Suppressor macrophage (primary cell): ENCODE measurements at regions not wholly inside any gene's neighbourhood (a gene's known extent, or its start where the extent isn't known, plus 50 kb on each side); places are given as distances from the start of the nearest gene placed in this dataset.
"Not testable (repeated sequence)": the region's sequence is repeated elsewhere in the genome, so short reads cannot be mapped to it uniquely, and the experiment has no call there.

Experiments
- DNase-seq, 4 experiments: peaks; one replicate each; pipeline ENCODE4 v3.0.0-alpha.2; 2020 to 2022

DNA sequence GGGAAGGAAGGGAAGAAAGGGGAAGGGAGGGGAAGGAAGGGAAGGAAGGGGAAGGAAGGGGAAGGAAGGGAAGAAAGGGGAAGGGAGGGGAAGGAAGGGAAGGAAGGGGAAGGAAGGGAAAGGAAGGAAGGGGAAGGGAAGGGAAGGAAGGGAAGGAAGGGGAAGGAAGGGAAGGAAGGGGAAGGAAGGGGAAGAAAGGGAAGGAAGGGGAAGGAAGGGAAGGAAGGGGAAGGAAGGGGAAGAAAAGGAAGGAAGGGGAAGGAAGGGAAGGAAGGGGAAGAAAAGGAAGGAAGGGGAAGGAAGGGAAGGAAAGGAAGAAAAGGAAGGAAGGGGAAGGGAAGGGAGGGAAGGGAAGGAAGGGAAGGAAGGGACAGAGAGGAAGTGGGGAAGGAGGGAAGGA is 295.7 kb upstream of the PCDH18 start:
- DNase-seq = not testable (repeated sequence)

DNA sequence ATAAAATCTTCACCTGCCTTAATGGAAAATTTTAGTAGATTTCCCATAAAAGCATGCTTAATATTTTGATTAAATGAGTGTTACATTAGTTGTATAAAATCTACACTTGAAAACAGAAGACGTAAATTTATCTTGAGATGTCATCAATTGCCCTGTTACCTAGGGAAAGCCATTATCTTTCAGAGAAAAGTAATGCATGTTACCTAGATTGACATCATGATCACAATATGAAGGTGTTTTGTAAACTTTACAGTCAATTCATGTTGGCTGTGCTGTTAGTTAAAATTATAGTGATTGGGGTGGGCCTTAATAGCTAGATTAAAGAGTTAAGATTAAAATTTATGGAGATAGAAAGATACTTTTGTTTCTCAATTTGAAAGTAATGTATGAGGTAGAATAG is 293.2 kb upstream of the PCDH18 start:
- no peak for DNase-seq

DNA sequence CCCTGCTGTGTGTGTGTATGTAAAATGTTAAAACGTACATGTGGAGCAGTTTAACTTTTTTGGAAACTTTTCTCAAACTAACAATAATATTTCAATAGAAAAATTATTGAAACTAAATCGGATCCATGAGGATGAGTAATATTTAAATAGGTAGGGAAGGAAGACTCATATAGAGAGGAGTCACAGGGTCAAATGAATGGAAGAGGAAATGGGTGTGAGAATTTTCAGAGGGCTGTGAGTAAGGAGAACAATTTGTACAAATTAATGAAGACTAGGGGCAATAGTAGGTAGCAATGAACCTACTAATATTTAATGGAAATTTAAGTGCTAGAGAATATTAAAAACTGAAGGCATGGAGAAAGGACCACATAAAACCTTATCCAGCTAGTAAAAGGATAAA is 290.7 kb upstream of the PCDH18 start:
- DNase-seq = no peak

DNA sequence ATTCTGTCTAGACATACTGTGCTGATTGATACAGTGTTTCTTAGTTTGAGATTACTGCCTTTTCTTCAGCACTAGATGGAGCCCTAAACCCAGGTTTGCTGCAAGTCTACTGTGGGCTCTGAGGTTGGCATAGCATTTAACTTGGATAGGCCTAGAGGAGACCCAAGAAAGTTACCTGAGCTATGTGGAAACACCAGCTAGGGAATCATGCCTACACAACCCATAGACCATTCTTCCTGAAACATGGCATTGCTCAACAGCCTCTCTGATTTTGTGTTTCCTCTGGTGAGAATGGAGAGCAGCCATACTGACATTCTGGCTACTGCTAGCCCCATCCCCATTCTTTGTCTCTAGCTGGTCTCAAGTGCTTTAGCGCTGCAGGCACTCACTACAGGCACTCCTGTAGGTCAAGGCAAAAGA is 287.7 kb upstream of the PCDH18 start:
- peak in 3 of 4 experiments; percentile 26 to 40 (median 28) for DNase-seq

DNA sequence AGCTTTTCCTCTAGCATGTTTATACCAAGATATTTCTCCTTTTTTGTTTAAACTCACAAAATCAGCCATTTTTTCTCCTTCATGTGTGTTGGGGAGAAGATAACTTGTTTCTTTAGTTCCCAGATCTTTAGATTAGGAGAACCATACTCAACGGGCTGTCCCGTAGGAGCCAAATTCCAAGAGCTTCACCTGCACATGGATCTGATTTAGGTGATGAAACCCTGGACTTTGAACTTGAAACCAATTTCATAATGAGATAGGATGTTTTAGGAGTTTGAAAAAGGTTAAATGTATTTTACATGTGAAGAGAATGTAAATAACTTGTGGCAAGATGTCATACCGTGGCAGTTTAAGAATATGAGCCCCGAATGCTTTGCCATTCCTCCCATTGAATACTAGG is 280.0 kb upstream of the PCDH18 start:
- no peak for DNase-seq

DNA sequence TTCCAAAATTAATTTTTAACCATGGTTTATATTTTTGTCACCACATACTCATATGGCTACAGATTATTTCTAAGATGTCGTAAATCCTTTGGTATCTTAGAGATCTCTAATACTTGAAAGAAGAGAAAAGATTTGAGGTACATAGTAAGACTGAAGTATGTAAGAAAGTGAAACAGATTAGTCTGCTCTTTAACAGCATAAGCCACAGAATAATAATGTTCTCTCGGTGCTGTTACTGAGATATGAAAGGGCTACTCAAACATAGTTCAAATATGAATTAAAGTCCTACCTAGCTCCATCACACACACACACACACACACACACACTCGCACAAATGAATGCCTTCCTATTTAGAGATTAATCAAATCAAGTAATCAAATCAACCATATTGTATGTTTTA is 274.1 kb upstream of the PCDH18 start:
- DNase-seq = no peak

DNA sequence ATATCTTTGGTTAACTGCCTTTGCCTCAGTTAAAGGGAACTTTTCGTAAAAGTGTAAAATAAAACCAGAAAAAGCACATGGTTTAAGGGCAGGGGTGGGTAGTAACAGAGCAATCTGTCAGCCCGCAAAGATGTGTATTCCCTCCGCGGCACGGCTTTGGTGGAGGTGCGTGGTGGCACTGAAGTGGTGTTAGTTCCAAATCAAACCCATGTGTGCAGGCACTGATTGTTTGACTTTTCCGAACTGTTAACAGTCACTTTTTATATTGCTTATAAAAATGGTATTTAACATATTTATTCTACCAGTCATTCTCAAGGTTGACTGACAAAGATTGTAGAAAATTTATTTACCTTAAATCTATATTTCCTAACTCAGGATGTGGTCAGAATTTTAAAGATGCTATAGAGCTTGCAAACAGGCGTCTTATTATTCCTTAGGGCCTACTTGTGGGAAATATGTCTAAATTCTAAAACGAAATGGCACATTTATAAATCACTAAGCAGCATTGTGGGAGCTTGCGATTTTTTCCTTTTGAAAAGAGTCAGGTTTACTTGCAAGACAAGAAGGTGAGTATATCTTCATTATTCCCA is 272.7 kb upstream of the PCDH18 start:
- DNase-seq = no peak

DNA sequence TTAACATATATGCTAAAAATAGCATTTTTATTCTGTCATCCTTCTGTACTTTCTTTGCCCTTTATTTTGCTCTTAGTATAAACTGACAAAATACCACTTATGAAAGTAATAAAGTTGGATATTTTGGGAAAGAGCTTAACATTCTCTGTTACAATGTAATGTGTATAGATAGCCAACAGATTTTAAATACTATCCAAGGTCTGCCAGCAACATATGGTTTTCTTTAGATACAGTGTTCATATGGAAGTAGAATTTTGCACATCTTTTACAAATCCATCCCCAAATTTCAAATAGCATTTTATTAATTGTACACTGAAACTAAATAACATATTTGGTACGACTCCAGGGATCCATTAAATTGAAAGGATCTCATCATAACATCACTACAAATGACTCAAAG is 268.6 kb upstream of the PCDH18 start:
- no peak for DNase-seq

DNA sequence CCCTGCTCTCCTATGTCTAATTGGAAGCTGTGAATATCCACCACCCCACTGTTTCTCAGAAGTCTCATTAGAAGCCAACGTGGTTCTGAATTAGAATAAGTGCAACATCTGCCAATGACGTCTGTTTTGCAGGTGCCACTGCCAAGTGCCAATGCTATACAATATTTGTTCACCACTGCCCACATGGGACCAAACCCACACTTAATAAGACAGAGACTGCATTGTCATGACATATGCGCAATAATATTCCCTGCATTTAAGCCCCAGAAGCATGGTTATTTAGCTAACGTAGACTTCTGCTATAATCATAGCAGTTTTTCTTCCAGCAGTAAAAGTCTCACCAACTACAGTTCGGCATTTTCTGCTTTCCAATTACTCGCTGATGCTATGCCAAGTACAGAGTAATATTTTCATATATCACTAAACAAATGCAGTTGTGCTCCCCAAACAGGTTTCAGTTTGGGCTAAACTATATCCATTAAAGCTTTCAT is 262.5 kb upstream of the PCDH18 start:
- no peak for DNase-seq

DNA sequence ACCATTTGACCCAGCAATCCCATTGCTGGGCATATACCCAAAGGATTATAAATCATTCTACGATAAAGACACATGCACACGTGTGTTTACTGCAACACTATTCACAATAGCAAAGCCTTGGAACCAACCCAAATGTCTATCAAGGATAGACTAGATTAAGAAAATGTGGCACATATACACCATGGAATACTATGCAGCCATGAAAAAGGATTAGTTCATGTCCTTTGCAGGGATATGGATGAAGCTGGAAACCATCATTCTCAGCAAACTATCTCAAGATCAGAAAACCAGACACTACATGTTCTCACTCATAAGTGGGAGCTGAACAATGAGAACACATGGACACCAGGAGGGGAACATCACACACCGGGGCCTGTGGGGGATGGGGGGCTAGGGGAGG is 257.0 kb upstream of the PCDH18 start:
- not testable (repeated sequence) for DNase-seq

DNA sequence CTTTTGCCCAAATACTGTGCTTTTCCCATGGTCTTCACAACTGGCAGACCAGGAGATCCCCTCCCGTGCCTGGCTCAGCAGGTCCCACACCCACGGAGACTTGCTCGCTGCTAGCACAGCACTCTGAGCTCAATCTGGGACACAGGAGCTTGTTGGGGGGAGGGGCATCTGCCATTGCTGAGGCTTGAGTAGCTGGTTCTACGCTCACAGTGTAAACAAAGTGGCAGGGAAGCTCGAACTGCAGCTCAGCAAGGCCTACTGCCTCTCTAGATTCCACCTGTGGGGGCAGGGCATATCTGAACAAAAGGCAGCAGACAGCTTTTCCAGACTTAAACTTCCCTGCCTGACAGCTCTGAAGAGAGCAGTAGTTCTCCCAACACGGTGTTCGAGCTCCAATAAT is 251.6 kb upstream of the PCDH18 start:
- DNase-seq = not testable (repeated sequence)

DNA sequence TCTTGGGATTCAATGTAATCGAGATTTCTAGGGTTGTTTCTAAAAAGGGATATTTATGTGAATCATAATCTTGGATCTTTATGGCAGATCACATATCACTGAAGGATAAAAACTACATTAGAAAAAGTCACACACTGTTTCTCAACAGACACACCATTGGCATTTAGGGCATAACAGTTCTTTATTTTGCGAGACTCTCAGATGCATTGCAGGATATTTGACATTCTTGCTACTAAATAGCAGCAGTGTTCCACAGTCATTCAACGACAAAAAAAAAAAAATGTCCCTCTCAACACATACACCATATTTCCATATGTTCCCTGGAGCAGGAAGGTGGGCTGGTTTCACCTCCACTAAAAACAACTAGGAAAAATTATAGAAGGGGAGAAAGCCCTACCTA is 243.4 kb upstream of the PCDH18 start:
- no peak for DNase-seq

DNA sequence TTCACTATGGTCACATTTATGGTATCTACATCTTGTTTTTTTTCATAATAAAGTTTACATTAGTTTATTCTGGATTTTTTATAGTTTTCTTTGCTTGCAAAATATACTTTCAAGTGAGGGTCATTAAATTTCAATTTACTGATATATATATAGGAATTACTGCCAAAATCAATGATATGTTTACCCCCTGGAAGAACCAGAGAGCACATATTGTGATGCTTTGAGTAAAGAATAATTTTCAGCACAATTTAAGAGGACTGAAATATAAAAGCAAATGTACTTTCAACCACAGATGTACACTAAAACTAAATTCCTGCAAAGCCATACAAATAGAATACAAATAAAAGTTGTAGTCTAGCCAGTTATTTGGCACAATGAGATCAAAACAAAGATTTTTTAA is 242.2 kb upstream of the PCDH18 start:
- no peak for DNase-seq

DNA sequence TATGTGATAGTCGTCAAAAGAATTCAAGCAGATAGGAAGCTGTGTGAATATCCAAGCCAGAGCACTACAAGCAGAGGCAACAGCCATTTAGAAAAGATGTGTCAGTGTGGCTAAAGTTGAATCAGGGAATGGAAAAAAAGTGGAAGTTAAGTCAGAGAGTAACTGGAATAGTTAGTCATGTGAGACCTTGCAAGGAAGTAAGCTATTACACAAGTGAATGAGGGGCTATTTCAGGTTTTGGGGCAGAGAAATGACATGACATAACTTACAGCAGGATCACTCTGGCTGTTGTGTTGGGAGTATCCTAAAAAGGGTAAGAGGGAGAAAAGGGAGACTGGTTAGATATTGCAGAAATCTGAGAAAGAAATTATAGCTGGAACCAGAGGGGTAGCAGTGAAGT is 236.6 kb upstream of the PCDH18 start:
- DNase-seq = peak; percentile 7 to 62 (median 30)

DNA sequence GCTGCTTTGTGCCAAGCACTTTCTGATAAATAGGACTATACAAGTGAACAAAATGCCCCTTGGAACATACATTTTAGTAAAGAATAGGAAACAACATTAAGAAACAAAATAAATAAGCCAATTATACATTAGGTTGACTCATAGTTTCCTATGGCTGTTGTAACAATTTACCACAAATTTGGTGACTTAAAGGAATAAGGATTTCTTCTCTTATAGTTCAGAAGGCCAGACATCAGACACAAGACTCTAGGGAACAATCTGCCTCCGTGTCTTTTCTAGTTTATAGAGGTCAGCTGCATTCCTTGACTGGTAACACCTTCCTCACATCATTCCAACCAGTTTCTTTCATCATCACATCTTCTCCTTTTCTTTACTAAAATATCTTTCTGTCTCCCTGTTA is 235.9 kb upstream of the PCDH18 start:
- DNase-seq = peak in 2 of 4 experiments; percentile 3 to 30

DNA sequence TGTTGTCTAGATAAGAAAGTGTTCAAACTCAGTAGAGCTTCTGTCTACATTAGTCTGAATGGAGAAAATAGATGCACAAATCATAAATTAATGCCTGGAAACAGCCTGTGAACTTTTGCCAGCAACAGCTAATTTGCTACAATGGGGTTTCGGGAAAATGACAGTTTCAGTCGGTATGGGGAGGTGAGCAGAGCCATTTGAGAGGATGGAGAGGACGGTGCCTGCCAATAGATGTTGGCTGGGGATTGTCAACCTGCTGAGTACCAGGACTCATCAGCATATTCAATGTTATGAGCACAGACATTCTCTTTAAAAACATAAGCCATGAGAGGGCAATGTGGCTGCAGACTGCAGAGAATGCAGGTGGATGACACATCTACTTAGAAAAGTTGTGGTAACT is 230.3 kb upstream of the PCDH18 start:
- DNase-seq = no peak

DNA sequence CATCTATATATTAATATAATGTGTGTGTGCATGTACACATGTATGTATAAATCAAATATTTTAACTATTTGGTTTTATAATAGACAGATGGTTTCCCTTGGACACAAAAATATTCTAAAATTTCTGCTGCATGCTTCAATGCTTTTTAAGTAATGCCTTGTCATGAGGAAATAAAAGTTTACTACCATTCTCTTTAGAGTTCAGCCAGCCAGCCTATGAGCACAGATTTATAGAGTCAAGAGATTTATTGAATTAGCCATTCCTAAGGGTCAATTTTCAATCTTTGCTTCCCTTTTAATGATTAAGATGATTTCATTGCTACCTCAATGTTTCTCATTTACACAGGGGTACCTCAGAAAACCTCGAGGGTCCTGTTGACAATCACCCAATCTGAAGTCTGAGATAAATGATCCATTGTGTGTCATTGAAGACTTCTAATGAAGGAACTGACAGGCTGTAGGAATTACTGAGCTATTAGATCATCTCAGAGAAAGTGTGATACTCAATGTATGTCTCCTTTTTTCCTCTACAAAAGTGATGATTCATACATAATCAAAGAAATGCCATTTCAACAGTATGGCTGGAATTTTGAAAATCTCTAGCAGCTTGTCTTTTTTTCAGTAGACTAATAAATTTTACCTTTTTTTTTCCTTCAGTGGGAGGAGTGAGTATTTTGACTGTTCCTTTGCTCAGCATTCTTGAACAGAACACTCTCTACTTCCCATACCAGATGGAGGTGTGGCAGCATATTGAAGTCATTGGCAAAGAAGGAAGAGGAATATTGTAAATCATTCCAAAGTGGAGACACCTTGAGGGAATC is 222.6 kb upstream of the PCDH18 start:
- DNase-seq = no peak

DNA sequence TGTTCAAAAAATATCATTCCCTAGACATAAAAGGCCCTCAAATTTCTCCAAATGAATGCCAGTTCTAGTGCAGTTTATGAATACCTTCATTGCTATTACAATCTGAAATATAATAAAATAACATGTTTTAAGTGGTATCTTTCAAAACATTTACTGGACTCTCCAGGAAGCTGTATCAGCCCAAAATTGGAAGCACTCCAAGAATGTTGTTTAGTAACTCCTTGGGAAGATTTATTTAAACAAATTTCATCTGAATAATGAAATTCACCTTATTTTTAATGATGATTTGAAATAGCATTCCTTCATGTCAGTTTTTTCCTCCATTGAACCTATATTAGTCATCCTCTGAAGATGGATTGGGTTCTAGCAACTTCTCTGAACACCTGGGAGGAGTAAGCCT is 217.2 kb upstream of the PCDH18 start:
- no peak for DNase-seq

DNA sequence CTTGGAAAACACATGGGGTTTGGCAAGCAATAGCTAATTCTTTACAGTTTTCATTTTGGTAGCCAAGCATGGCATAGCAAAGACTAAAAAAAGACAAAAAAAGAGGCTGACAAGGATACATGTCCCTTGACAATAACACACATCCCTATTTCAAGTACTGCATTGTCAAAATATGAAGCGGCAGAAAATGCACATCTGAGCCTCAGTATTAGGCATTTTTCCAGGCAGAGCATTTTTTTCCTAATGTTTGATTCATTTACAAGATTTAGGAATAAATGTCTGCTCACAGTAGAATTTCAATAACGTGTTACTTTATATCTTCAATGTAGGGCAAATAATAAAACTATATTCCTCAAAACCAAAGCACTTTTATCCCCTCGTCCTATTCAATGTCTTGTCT is 216.3 kb upstream of the PCDH18 start:
- no peak for DNase-seq

DNA sequence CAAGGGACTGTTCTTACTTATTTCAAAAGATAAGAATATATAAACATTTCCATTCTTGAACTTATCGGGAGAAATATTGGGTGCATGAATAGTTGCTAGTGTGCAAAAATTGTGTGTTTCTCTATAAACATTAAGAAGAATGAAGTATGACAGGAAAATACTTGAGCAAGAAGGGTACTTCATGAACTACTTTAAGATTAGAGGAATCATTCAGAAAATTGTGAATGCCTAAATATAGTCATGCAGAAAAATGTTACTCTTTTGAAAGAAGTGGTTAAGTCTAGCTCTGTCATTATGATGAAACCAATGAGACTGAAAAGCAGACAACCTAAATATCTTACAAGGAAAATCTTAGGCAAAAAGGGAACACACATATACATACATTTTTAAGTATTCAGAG is 207.8 kb upstream of the PCDH18 start:
- DNase-seq = no peak

DNA sequence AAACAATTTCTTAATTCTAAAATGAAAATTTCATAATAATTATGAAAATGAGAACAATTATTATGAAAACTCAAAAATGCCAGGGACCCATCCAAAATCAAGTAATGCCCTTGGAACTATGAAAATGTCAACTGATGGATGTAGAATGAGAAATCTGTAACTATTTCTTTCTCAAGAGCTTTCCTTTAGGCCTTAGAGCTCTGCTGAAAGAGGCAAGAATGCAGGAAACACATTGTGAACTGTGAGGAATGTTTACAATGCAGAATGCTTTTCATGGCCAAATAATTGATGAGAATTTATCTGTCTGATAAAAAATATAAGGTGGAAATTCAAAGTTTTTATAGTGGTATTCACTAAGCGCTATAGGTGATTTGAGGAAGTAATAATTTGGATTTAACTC is 207.1 kb upstream of the PCDH18 start:
- no peak for DNase-seq

DNA sequence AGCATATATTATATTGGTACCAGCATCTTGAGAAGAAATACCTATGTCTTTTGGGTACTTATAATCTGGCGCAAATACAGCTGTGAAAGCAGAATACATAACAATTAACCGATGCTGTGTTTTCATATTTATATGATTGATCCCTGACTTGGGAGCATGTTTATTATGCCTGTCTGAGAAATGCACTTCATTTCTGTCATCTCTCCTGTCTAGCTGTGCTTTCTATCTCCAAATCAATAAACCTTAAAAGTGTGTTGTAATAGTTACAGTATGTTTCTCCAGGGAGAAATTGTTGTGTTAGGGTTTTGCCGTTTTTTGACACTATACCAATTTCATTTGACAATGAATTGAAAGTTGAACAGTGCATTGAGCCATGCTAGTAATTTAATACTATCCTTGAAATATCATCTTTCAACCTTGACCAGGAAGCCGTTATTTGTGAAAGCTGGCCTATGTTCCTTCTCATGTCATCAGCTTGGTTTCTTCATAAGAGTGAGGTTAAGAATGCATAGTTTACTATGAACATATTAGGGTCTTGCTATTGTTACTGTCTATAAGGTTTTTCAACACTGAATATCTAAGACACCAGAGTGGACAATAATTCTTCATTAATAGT is 206.2 kb upstream of the PCDH18 start:
- no peak for DNase-seq

DNA sequence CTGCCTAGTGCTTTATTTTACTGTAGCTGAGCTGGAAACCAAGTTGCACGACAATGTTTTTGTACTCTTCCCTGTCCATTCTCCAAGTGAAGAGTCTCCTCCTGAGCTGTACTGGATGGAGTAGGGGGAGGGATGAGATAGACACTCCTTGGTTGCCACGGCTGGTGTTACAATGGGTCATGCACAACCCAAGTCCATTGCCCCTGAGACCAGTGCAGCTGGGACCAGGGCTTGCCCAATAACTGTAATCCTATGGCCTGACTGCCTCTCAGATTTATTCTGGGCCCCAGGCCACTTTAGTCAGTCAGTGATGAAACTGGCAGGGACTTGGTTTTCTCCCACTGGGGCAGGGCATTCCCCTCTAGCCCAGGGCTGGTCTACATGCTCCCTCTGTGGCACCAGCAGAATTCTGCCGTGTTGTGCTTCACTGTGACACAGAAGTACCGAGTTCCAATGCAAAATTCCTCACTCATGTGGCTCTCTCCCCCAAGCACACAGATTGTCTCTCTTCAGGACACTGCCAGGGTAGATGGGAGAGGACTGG is 203.3 kb upstream of the PCDH18 start:
- no peak for DNase-seq
